PFSK-1 (cell line): ENCODE measurements at regions not wholly inside any gene's neighbourhood (a gene's known extent, or its start where the extent isn't known, plus 50 kb on each side); places are given as distances from the start of the nearest gene placed in this dataset.

Experiments
- FOXP2 ChIP-seq: optimal IDR thresholded peaks from 2 replicates; pipeline ENCODE3; 2011; ENCODE audit warnings: borderline replicate concordance, control low read depth, inconsistent platforms; ENCODE audit not compliant: insufficient read depth; ENCODE audit errors: extremely low read length, extremely low read depth
- POLR2AphosphoS5 ChIP-seq: IDR thresholded peaks from 2 replicates; pipeline ENCODE4 v1.6.1; 2012; ENCODE audit warnings: low read depth, mild to moderate bottlenecking, control low read depth, low read length, moderate library complexity
- SIN3A ChIP-seq: IDR thresholded peaks from 2 replicates; pipeline ENCODE4 v1.6.1; 2012; ENCODE audit warnings: mild to moderate bottlenecking, low read length, moderate library complexity, borderline replicate concordance; ENCODE audit not compliant: insufficient read depth
- TAF1 ChIP-seq: IDR thresholded peaks from 2 replicates; pipeline ENCODE4 v1.6.1; 2012; ENCODE audit warnings: low read length, control low read depth, borderline replicate concordance; ENCODE audit not compliant: insufficient read depth
- TF ChIP-seq, protein P1 (sequence below), 2 experiments: IDR thresholded peaks; 2 replicates each; pipeline versions ENCODE4 v1.6.1 to v1.8.0; 2011 to 2012; ENCODE audit warnings: low read depth in 2 of 2, low read length in 2 of 2, control low read depth in 1 of 2, inconsistent platforms in 1 of 2, mild to moderate bottlenecking in 1 of 2, moderate library complexity in 1 of 2; ENCODE audit not compliant: insufficient read depth in 1 of 2

DNA sequence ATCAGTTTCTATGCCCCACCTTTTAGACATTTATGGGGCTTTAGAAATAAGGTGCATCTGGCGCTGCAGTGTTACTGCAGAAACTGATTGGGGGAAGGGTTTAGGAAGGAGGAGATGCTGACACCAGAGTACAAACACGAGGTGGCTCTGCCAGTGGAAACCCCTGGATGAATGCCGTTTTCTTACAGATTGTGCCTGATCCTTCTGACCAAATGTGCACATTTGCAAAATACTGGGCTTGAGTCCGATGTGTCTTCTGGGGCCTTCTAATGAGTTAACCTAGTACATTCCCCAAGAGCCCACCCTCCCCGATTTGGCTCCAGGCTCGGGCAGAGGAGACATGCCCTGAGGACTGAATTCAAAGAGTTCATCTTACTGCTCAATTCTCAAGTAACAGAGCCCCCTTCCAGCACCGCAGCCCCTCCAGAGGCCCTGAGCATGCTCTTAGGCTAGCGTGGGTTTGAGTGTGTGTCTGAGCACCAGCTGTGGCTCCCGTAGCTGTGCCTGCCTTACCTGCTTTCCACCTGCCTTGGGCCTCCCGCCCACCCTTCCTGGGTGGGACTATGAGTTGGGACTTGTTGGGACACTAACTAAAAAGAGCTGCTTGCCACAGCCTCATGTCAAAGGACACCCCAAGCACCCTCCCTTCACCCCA, 116.7 kb upstream of the COPS8 start:
- TF ChIP-seq TAF1 (no peak), SIN3A (no peak), POLR2AphosphoS5 (no peak), FOXP2 (no peak)
- TF ChIP-seq, protein P1, sequence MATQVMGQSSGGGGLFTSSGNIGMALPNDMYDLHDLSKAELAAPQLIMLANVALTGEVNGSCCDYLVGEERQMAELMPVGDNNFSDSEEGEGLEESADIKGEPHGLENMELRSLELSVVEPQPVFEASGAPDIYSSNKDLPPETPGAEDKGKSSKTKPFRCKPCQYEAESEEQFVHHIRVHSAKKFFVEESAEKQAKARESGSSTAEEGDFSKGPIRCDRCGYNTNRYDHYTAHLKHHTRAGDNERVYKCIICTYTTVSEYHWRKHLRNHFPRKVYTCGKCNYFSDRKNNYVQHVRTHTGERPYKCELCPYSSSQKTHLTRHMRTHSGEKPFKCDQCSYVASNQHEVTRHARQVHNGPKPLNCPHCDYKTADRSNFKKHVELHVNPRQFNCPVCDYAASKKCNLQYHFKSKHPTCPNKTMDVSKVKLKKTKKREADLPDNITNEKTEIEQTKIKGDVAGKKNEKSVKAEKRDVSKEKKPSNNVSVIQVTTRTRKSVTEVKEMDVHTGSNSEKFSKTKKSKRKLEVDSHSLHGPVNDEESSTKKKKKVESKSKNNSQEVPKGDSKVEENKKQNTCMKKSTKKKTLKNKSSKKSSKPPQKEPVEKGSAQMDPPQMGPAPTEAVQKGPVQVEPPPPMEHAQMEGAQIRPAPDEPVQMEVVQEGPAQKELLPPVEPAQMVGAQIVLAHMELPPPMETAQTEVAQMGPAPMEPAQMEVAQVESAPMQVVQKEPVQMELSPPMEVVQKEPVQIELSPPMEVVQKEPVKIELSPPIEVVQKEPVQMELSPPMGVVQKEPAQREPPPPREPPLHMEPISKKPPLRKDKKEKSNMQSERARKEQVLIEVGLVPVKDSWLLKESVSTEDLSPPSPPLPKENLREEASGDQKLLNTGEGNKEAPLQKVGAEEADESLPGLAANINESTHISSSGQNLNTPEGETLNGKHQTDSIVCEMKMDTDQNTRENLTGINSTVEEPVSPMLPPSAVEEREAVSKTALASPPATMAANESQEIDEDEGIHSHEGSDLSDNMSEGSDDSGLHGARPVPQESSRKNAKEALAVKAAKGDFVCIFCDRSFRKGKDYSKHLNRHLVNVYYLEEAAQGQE (IDR thresholded peaks at IDR 0.05; ENCODE audit: insufficient read depth in 1 of 2, low read depth in 2 of 2, low read length in 2 of 2) = no peak
